ENCODE measurements at regions not wholly inside any gene's neighbourhood (a gene's known extent, or its start where the extent isn't known, plus 50 kb on each side); places are given as distances from the start of the nearest gene placed in this dataset.

- TF ChIP-seq EZH2 (IDR thresholded peaks at IDR 0.05; ENCODE audit: low read length, missing control alignments) (no peak), CTCF (conservative IDR thresholded peaks at IDR 0.05 in 1 of 2, IDR thresholded peaks at IDR 0.05 in 1 of 2; ENCODE audit: low read depth in 1 of 2, low read length in 2 of 2) (no peak)
- H3K36me3 ChIP-seq (ENCODE audit: control insufficient read depth, insufficient read depth, low read length) = no peaks in the 10 kb centered on the region
- H3K9ac ChIP-seq (ENCODE audit: insufficient read depth, low read length) = no peak overlapping the region
- H3K9me3 ChIP-seq (ENCODE audit: control insufficient read depth, insufficient read depth, low read depth, low read length) = no peaks in the 10 kb centered on the region
- H3K79me2 ChIP-seq (ENCODE audit: control insufficient read depth, insufficient read depth, low read length) = no peaks in the 10 kb centered on the region
- H3K4me2 ChIP-seq (ENCODE audit: extremely low read depth, insufficient read depth, low read length) = no peak overlapping the region
- no peaks in the 10 kb centered on the region for H3K4me1 ChIP-seq (ENCODE audit: control insufficient read depth, extremely low read depth, insufficient read depth, low read length)
- no peak overlapping the region for H3K27ac ChIP-seq (ENCODE audit: insufficient read depth, low read length)
- H3K4me3 ChIP-seq (replicated peaks in 1 of 4; ENCODE audit: control extremely low read depth in 1 of 4, insufficient read depth in 1 of 4, low read depth in 3 of 4, low read length in 4 of 4) = no peak overlapping the region
- DNase-seq (ENCODE audit: low read depth in 2 of 2) = no peak
- H2AFZ ChIP-seq (ENCODE audit: low read length) = no peak overlapping the region
- H4K20me1 ChIP-seq (ENCODE audit: control insufficient read depth, extremely low read depth, insufficient read depth, low read length) = no peaks in the 10 kb centered on the region
- no peaks in the 10 kb centered on the region for H3K27me3 ChIP-seq (ENCODE audit: control insufficient read depth, insufficient read depth, low read length)
These were observed 120.7 kb upstream of the STAC start for GRCh38 chr3:36259580-36259979.

- Histone ChIP-seq H3K27ac (ENCODE audit: insufficient read depth, low read length) (no peak overlapping the region), H3K79me2 (ENCODE audit: control insufficient read depth, insufficient read depth, low read length) (no peaks in the 10 kb centered on the region), H3K4me2 (ENCODE audit: extremely low read depth, insufficient read depth, low read length) (no peak overlapping the region), H3K9me3 (ENCODE audit: control insufficient read depth, insufficient read depth, low read depth, low read length) (no peaks in the 10 kb centered on the region), H2AFZ (ENCODE audit: low read length) (no peak overlapping the region), H4K20me1 (ENCODE audit: control insufficient read depth, extremely low read depth, insufficient read depth, low read length) (no peaks in the 10 kb centered on the region), H3K4me3 (replicated peaks in 1 of 4; ENCODE audit: control extremely low read depth in 1 of 4, insufficient read depth in 1 of 4, low read depth in 3 of 4, low read length in 4 of 4) (no peak overlapping the region), H3K27me3 (ENCODE audit: control insufficient read depth, insufficient read depth, low read length) (no peaks in the 10 kb centered on the region), H3K4me1 (ENCODE audit: control insufficient read depth, extremely low read depth, insufficient read depth, low read length) (no peaks in the 10 kb centered on the region), H3K36me3 (ENCODE audit: control insufficient read depth, insufficient read depth, low read length) (no peaks in the 10 kb centered on the region), H3K9ac (ENCODE audit: insufficient read depth, low read length) (no peak overlapping the region)
- DNase-seq (ENCODE audit: low read depth in 2 of 2) = no peak
- no peak for TF ChIP-seq CTCF (conservative IDR thresholded peaks at IDR 0.05 in 1 of 2, IDR thresholded peaks at IDR 0.05 in 1 of 2; ENCODE audit: low read depth in 1 of 2, low read length in 2 of 2)
- no peak for TF ChIP-seq EZH2 (IDR thresholded peaks at IDR 0.05; ENCODE audit: low read length, missing control alignments)
These were observed 111.0 kb upstream of the STAC start for GRCh38 chr3:36269274-36269673.

GRCh38 chr3:36282766-36283165, 97.5 kb upstream of the STAC start:
- Histone ChIP-seq H3K4me2 (ENCODE audit: extremely low read depth, insufficient read depth, low read length) (no peak overlapping the region), H3K27ac (ENCODE audit: insufficient read depth, low read length) (no peak overlapping the region)

More at GRCh38 chr3:36282766-36283165, 97.5 kb upstream of the STAC start:
- Histone ChIP-seq H3K4me1 (ENCODE audit: control insufficient read depth, extremely low read depth, insufficient read depth, low read length) (no peaks in the 10 kb centered on the region), H4K20me1 (ENCODE audit: control insufficient read depth, extremely low read depth, insufficient read depth, low read length) (no peaks in the 10 kb centered on the region), H3K79me2 (ENCODE audit: control insufficient read depth, insufficient read depth, low read length) (no peaks in the 10 kb centered on the region), H3K9me3 (ENCODE audit: control insufficient read depth, insufficient read depth, low read depth, low read length) (no peaks in the 10 kb centered on the region), H2AFZ (ENCODE audit: low read length) (no peak overlapping the region), H3K27me3 (ENCODE audit: control insufficient read depth, insufficient read depth, low read length) (no peaks in the 10 kb centered on the region), H3K36me3 (ENCODE audit: control insufficient read depth, insufficient read depth, low read length) (no peaks in the 10 kb centered on the region), H3K9ac (ENCODE audit: insufficient read depth, low read length) (no peak overlapping the region), H3K4me3 (replicated peaks in 1 of 4; ENCODE audit: control extremely low read depth in 1 of 4, insufficient read depth in 1 of 4, low read depth in 3 of 4, low read length in 4 of 4) (no peak overlapping the region)
- no peak for DNase-seq (ENCODE audit: low read depth in 2 of 2)
- no peak for TF ChIP-seq CTCF (conservative IDR thresholded peaks at IDR 0.05 in 1 of 2, IDR thresholded peaks at IDR 0.05 in 1 of 2; ENCODE audit: low read depth in 1 of 2, low read length in 2 of 2)
- no peak for TF ChIP-seq EZH2 (IDR thresholded peaks at IDR 0.05; ENCODE audit: low read length, missing control alignments)
